ENCODE measurements at regions not wholly inside any gene's neighbourhood (a gene's known extent, or its start where the extent isn't known, plus 50 kb on each side); places are given as distances from the start of the nearest gene placed in this dataset.

GRCh38 chr11:95592471-95592870 is 197.1 kb downstream of the FAM76B start:
- TF ChIP-seq CTCF (IDR thresholded peaks at IDR 0.05; ENCODE audit: borderline replicate concordance, extremely low read depth, low read length, poor library complexity, severe bottlenecking) (no peak), EZH2 (IDR thresholded peaks at IDR 0.05; ENCODE audit: borderline replicate concordance, low read depth, low read length, severe bottlenecking) (no peak)

All from DND-41 (cell line).